ENCODE measurements at regions not wholly inside any gene's neighbourhood (a gene's known extent, or its start where the extent isn't known, plus 50 kb on each side); places are given as distances from the start of the nearest gene placed in this dataset.

GRCh38 chr2:8432706-8433336 lies 249.0 kb upstream of the ID2 start:
- H3K4me3 ChIP-seq (ENCODE audit: extremely low read depth, insufficient read depth, low read length, poor library complexity, severe bottlenecking): no peak overlapping the region
- WGBS, 2 experiments (ENCODE audit: insufficient coverage in 2 of 2): 100% methylated on average over 2 to 4 of the region's 9 CpGs
- no peaks in the 10 kb centered on the region for H3K9me3 ChIP-seq (ENCODE audit: control insufficient read depth, low read length)
- H3K4me1 ChIP-seq (ENCODE audit: control insufficient read depth, insufficient read depth, low read length, poor library complexity, severe bottlenecking): no peaks in the 10 kb centered on the region
- no peaks in the 10 kb centered on the region for H3K36me3 ChIP-seq (ENCODE audit: control insufficient read depth, insufficient read depth, low read length)
- H3K27ac ChIP-seq (ENCODE audit: low read depth, low read length, severe bottlenecking): no peak overlapping the region

DNA sequence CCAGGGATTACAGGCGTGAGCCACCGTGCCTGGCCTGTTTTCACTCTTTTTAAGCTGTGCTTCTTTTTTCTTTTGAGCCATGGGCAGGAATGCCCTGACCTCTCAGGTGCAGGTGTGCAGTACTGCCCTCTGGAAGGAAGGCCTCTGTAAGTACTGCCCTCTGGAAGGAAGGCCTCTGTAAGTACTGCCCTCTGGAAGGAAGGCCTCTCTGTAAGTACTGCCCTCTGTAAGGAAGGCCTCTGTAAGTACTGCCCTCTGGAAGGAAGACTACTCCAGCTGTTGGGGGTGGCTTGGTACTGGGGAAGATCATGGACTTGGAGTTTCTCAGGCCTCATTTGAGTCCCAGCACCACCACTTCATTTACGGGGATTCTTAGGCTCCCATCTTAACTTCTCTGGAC lies 248.5 kb upstream of the ID2 start:
- Histone ChIP-seq H3K27ac (ENCODE audit: low read depth, low read length, severe bottlenecking) (no peak overlapping the region), H3K36me3 (ENCODE audit: control insufficient read depth, insufficient read depth, low read length) (no peaks in the 10 kb centered on the region), H3K4me1 (ENCODE audit: control insufficient read depth, insufficient read depth, low read length, poor library complexity, severe bottlenecking) (no peaks in the 10 kb centered on the region), H3K9me3 (ENCODE audit: control insufficient read depth, low read length) (peaks cover under 1% of the 10 kb centered on the region), H3K4me3 (ENCODE audit: extremely low read depth, insufficient read depth, low read length, poor library complexity, severe bottlenecking) (no peak overlapping the region)
- WGBS, 2 experiments (ENCODE audit: insufficient coverage in 2 of 2): 85 to 93% methylated on average over 2 of the region's 3 CpGs

DNA sequence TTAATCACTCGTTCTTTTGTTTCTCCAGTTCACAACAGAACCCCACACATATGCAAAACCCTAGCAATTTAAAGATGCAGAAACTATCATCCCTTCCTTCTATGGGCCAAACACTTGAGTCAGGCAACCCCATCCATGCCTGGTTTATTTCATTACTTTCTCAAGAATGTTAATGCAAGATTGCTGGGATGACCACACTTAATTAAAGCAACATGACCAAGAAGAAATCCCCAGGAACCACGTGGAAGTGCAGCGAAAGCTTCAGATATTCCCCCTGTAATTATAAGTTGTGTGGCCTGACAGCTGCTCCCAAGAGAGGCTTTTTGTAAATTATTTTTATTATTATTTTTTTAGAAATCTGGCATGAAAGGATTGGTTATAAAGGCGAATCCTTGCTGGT lies 246.2 kb upstream of the ID2 start:
- whole genome bisulfite sequencing, 2 experiments (ENCODE audit: insufficient coverage in 2 of 2): 83 to 96% methylated on average over 1 to 2 of the region's 4 CpGs
- Histone ChIP-seq H3K4me1 (ENCODE audit: control insufficient read depth, insufficient read depth, low read length, poor library complexity, severe bottlenecking) (no peaks in the 10 kb centered on the region), H3K36me3 (ENCODE audit: control insufficient read depth, insufficient read depth, low read length) (no peaks in the 10 kb centered on the region), H3K4me3 (ENCODE audit: extremely low read depth, insufficient read depth, low read length, poor library complexity, severe bottlenecking) (no peak overlapping the region), H3K27ac (ENCODE audit: low read depth, low read length, severe bottlenecking) (no peak overlapping the region), H3K9me3 (ENCODE audit: control insufficient read depth, low read length) (peaks cover 4% of the 10 kb centered on the region)

- 71 to 87% methylated on average over 2 to 3 of the region's 3 CpGs for WGBS, 2 experiments (ENCODE audit: insufficient coverage in 2 of 2)
- H3K4me3 ChIP-seq (ENCODE audit: extremely low read depth, insufficient read depth, low read length, poor library complexity, severe bottlenecking): no peak overlapping the region
- H3K27ac ChIP-seq (ENCODE audit: low read depth, low read length, severe bottlenecking): no peak overlapping the region
- H3K36me3 ChIP-seq (ENCODE audit: control insufficient read depth, insufficient read depth, low read length): no peaks in the 10 kb centered on the region
- no peaks in the 10 kb centered on the region for H3K4me1 ChIP-seq (ENCODE audit: control insufficient read depth, insufficient read depth, low read length, poor library complexity, severe bottlenecking)
- peaks cover 4% of the 10 kb centered on the region for H3K9me3 ChIP-seq (ENCODE audit: control insufficient read depth, low read length)
These were observed 245.3 kb upstream of the ID2 start for GRCh38 chr2:8436585-8436984.

GRCh38 chr2:8437228-8437948 lies 244.5 kb upstream of the ID2 start:
- H3K36me3 ChIP-seq (ENCODE audit: control insufficient read depth, insufficient read depth, low read length): no peaks in the 10 kb centered on the region
- H3K4me1 ChIP-seq (ENCODE audit: control insufficient read depth, insufficient read depth, low read length, poor library complexity, severe bottlenecking): no peaks in the 10 kb centered on the region
- peaks cover 4% of the 10 kb centered on the region for H3K9me3 ChIP-seq (ENCODE audit: control insufficient read depth, low read length)
- H3K4me3 ChIP-seq (ENCODE audit: extremely low read depth, insufficient read depth, low read length, poor library complexity, severe bottlenecking): no peak overlapping the region
- H3K27ac ChIP-seq (ENCODE audit: low read depth, low read length, severe bottlenecking): no peak overlapping the region
- 91 to 98% methylated on average over 7 of the region's 9 CpGs for WGBS, 2 experiments (ENCODE audit: insufficient coverage in 2 of 2)

- Histone ChIP-seq H3K9me3 (ENCODE audit: control insufficient read depth, low read length) (peaks cover 4% of the 10 kb centered on the region), H3K4me1 (ENCODE audit: control insufficient read depth, insufficient read depth, low read length, poor library complexity, severe bottlenecking) (no peaks in the 10 kb centered on the region), H3K36me3 (ENCODE audit: control insufficient read depth, insufficient read depth, low read length) (no peaks in the 10 kb centered on the region), H3K4me3 (ENCODE audit: extremely low read depth, insufficient read depth, low read length, poor library complexity, severe bottlenecking) (no peak overlapping the region), H3K27ac (ENCODE audit: low read depth, low read length, severe bottlenecking) (no peak overlapping the region)
- WGBS, 2 experiments (ENCODE audit: insufficient coverage in 2 of 2): 87 to 98% methylated on average over 3 to 4 of the region's 5 CpGs
These were observed 243.9 kb upstream of the ID2 start for GRCh38 chr2:8437949-8438400.

DNA sequence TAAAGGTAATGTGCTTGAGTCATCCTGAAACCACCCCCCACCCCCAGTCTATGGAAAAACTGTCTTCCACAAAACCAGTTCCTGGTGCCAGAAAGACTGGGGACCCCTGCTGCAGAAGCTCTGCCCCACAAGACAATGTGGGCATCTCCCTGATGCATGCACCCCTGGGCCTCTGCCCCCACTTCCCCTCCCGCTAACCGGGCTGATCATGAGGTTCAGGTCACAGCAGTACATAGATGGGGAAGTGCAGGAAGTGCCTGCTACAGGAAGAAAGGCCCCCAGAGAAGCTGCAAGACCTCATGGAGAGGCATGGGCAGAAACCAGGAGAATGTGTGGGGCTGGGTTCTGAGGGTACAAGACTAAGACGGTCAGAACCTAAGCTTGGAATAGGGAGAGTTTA lies 243.4 kb upstream of the ID2 start:
- WGBS, 2 experiments (ENCODE audit: insufficient coverage in 2 of 2): 78 to 86% methylated on average over 1 of the region's 3 CpGs

DNA sequence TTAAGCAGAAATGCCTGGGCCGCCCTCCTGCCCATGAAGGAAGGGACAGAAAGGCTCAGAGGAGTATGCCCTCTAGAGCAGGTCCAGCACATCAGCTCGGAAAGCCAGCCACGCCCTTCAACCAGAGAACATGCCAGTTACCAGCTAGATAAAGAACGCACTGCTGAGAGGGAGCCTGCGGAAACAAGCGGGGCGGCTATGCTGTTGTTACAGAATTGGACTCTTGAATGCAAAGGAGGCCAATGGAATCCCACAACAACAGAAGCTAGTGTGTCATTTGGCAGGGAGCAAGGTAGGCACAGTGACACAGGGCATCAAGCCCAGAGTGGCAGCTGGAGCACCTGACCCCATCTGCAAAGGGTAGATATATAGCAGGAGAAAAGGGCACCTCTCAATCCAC lies 242.9 kb upstream of the ID2 start:
- WGBS, 2 experiments (ENCODE audit: insufficient coverage in 2 of 2): 97% methylated on average over 5 to 7 of the region's 7 CpGs
- peaks cover 4% of the 10 kb centered on the region for H3K9me3 ChIP-seq (ENCODE audit: control insufficient read depth, low read length)

More for the DNA sequence above, 243.4 kb upstream of the ID2 start:
- H3K4me3 ChIP-seq (ENCODE audit: extremely low read depth, insufficient read depth, low read length, poor library complexity, severe bottlenecking): no peak overlapping the region
- H3K27ac ChIP-seq (ENCODE audit: low read depth, low read length, severe bottlenecking): no peak overlapping the region
- H3K36me3 ChIP-seq (ENCODE audit: control insufficient read depth, insufficient read depth, low read length): no peaks in the 10 kb centered on the region
- peaks cover 4% of the 10 kb centered on the region for H3K9me3 ChIP-seq (ENCODE audit: control insufficient read depth, low read length)
- H3K4me1 ChIP-seq (ENCODE audit: control insufficient read depth, insufficient read depth, low read length, poor library complexity, severe bottlenecking): peaks cover 3% of the 10 kb centered on the region

GRCh38 chr2:8440029-8440778 lies 241.7 kb upstream of the ID2 start:
- Histone ChIP-seq H3K36me3 (ENCODE audit: control insufficient read depth, insufficient read depth, low read length) (no peaks in the 10 kb centered on the region), H3K9me3 (ENCODE audit: control insufficient read depth, low read length) (peaks cover 4% of the 10 kb centered on the region), H3K4me3 (ENCODE audit: extremely low read depth, insufficient read depth, low read length, poor library complexity, severe bottlenecking) (no peak overlapping the region), H3K27ac (ENCODE audit: low read depth, low read length, severe bottlenecking) (no peak overlapping the region), H3K4me1 (ENCODE audit: control insufficient read depth, insufficient read depth, low read length, poor library complexity, severe bottlenecking) (peaks cover 3% of the 10 kb centered on the region)
- WGBS, 2 experiments (ENCODE audit: insufficient coverage in 2 of 2): 95 to 96% methylated on average over 9 to 10 of the region's 12 CpGs

More for the DNA sequence above, 242.9 kb upstream of the ID2 start:
- Histone ChIP-seq H3K4me3 (ENCODE audit: extremely low read depth, insufficient read depth, low read length, poor library complexity, severe bottlenecking) (no peak overlapping the region), H3K27ac (ENCODE audit: low read depth, low read length, severe bottlenecking) (no peak overlapping the region), H3K36me3 (ENCODE audit: control insufficient read depth, insufficient read depth, low read length) (no peaks in the 10 kb centered on the region), H3K4me1 (ENCODE audit: control insufficient read depth, insufficient read depth, low read length, poor library complexity, severe bottlenecking) (peaks cover 3% of the 10 kb centered on the region)

- Histone ChIP-seq H3K27ac (ENCODE audit: low read depth, low read length, severe bottlenecking) (no peak overlapping the region), H3K9me3 (ENCODE audit: control insufficient read depth, low read length) (peaks cover 4% of the 10 kb centered on the region), H3K36me3 (ENCODE audit: control insufficient read depth, insufficient read depth, low read length) (no peaks in the 10 kb centered on the region), H3K4me1 (ENCODE audit: control insufficient read depth, insufficient read depth, low read length, poor library complexity, severe bottlenecking) (peaks cover 3% of the 10 kb centered on the region), H3K4me3 (ENCODE audit: extremely low read depth, insufficient read depth, low read length, poor library complexity, severe bottlenecking) (no peak overlapping the region)
- 77 to 80% methylated on average over 8 to 10 of the region's 12 CpGs for WGBS, 2 experiments (ENCODE audit: insufficient coverage in 2 of 2)
These were observed 240.5 kb upstream of the ID2 start for GRCh38 chr2:8441371-8441770.

All from mesodermal cell (in vitro differentiated cells).